Hypothalamus (tissue), 51 donors: ENCODE measurements at regions not wholly inside any gene's neighbourhood (a gene's known extent, or its start where the extent isn't known, plus 50 kb on each side); places are given as distances from the start of the nearest gene placed in this dataset.
"Not testable (repeated sequence)": the region's sequence is repeated elsewhere in the genome, so short reads cannot be mapped to it uniquely, and the experiment has no call there.

Source experiments
- DNase-seq, 51 donors: peaks; one replicate each; lab custom pipeline; 2025; lab: John Stamatoyannopoulos, UW

DNA sequence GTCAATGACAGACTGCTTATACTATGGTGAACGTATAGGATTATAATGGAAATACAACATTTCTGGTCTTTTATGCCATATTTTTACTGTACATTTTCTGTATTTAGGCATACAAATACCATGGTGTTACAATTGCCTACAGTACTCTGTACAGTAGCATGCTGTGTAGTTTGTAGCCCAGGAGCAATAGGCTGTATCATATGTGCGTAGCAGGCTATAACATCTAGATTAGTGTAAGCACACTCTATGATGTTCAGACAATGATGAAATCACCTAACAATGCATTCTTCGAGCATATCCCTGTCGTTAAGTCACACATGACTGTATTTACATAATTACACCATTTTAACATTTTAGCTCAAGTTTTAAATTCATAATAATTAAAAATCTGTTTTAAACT lies 556.6 kb upstream of the ZNF804A start:
- no peak for DNase-seq

DNA sequence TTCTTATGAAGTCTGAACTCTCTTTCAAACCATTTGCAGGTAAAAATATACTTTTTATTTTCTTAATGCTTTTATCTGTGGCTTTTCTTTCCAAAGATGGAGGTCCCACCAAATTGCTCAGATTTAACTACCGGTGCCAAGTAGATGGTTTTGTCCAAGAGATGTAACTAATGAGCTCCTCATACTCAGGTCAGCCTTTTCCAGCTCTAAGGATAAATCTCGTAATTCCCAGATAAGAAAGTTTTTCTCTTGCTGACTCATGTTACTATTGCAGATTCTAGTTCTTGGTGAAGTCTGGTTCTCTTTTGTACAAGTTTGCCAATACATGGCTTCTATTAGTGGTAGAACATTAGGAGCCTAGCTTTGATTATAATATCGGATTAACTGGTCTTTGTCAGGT lies 550.8 kb upstream of the ZNF804A start:
- DNase-seq: no peak

DNA sequence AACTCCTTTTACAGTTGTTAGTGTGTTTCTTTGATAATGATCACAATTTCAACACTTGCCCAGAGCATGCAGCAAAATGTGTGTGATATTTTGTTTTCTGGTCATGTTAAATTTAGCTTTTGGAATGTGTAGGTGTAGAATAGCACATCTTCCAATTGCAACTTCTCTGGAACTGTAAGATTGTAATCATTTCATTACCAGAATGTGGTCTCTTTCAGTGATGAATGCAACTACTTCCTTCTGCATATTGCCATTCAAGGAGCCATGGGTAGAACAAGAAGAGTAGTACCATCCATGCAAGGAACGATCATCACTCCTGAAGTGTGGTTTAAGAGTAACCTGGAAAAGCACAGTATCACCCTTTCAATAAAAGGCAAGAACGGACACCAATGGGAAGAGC lies 548.8 kb upstream of the ZNF804A start:
- no peak for DNase-seq

DNA sequence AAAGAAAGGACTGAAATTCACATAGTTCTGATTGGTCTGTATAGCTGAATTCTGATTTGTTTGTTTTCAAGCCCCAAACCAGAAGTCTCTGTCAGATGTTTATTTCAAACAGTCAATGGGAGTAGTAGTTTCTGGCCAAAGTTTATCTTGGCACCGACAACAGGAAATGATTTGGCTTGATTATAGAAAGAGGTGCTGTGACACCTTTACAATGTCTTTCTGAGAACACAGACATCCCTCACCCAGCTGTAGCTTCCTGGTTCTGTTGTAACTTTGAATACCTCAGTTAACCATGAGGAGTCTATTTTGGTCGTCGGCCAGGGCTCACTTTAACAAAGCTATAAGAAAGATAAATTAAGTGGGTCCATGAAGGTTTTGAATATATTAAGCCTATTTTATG lies 545.0 kb upstream of the ZNF804A start:
- no peak for DNase-seq

DNA sequence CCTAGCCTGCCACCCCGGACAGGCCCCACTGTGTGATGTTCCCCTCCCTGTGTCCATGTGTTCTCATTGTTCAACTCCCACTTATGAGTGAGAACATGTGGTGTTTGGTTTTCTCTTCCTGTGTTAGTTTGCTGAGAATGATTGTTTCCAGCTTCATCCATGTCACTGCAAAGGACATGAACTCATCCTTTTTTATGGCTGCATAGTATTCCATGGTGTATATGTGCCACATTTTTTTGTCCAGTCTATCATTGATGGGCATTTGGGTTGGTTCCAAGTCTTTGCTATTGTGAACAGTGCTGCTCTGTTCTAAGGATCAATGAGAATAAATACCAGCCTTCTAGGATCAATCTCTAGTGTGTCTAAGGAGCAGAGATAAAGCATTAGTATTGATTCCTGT lies 543.9 kb upstream of the ZNF804A start:
- DNase-seq: not testable (repeated sequence)

DNA sequence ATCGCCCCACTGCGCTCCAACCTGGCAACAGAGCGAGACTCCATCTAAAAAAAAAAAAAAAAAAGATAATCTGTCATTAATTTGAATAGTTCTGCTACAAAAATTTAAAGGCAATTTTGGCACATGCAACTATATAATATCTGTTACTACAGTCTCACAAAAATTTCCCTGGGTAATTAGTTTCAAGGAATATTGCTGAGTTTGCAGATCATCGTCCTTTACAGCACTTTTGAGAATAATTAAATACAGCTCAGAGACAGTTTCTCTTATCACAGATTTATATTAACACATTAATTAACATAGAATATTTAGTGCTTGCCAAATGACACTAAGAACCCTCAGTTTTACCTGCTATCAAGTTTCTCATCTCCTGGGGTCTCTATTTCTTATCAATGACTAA lies 540.4 kb upstream of the ZNF804A start:
- no peak for DNase-seq

DNA sequence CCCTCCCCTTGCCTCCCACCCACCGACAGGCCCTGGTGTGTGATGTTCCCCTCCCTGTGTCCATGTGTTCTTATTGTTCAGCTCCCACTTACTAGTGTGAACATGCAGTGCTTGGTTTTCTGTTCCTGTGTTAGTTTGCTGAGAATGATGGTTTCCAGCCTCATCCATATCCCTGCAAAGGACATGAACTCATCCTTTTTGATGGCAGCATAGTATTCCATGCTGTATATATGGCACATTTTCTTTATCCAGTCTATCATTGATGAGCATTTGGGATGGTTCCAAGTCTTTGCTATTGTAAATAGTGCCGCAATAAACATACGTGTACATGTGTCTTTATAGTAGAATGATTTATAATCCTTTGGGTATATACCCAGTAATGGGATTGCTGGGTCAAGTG lies 538.1 kb upstream of the ZNF804A start:
- DNase-seq: not testable (repeated sequence)

DNA sequence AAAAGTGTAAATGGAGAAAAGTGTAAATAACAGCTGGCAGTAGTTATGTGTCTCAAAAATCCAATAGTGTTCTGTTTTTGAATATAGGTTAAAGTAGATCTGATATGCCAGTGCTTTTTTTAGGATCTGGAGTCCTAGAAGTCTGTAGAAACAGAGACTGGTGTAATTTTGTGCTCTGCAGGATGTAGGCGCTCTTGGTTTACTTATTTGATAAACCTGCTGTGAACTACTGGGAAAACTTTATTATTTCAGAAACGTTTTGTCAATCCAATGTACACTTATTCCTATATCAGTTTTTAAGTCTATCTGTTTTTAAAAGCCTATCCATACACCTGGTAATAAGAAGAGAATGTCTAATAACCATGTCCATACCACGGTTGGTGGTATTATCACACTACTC lies 530.8 kb upstream of the ZNF804A start:
- DNase-seq: no peak

DNA sequence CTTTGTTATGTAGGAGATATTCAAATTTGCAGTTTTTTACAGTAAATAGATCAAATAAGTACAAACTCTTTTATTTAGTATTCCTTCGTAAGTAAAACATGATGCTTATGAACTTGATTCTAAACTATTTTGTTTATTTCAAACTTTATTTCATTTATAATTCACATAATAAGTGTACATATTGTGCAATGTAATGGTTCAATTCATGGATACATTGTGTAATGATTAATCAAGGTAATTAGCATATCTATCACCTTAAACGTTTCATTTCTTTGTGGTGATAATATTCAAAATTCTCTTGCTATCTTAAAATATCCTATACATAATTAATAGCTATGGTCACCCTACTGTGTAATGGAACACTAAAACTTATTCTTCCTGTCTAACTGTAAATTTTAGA lies 525.9 kb upstream of the ZNF804A start:
- DNase-seq: no peak

DNA sequence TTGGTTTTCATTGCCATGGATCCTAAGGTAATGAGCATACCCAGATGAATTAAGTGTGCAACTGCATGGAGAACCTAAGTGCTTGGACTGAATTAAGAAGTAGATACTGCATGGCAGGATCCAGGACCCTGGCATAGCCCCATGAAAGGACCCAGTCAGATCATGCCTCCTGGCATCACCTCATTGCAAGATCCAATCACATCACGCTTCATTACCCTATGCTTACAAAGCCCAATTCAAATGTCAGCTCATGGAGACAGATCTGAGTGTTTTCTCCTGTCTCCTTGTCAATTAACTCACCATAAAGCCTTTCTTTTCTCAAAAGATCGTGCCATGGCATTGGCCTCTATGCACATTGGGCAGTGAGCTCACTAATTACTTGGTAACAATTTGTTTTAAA lies 519.8 kb upstream of the ZNF804A start:
- no peak for DNase-seq

DNA sequence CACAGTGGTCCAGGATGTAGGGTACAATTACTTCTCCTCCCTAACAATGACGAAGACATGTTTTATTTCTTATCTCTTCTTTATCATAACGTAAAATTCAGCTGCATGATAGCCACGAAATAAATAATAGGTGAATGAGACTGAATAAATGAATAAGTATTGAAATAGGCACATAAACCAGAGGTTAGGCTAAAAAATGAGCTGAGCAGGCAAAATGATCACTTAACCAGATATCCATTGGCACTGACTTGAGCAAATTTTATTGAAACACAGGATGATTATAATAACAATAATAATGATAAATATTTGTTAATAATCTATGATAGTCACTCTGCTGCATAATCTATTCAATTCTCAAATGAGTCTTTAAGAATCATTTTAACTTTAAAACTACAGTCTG lies 506.9 kb upstream of the ZNF804A start:
- DNase-seq: no peak

DNA sequence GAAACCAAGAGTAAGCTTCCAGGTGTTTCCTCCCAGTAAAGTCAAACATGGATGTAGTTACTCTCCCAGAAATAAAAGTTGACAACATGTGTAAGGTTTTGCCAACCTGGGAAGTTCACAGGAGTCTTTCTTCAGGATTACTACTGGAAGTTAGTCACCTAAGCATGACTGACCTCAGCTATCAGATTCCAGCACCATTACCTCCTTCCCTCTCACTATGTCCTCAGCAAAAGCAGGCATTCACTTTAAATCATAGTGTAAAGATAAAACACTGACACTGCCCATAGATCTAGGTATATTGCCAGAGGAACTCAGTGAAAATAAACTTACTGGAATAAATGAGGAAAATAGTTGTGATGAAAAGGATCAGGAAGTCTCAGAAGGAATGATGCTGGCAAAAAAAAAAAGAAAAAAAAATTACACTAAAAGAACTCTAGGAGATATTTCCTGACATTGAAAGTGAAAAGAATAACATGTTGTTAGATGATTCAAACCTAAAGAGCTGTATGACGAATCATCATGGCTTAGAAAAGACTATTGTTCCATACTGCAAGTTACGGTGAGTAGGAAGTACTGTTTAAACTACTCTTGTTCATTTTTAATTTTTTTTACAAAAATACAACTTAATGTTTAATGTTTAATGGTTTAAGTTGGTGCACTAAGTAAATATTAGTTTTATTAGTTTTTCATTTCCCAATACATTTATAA lies 484.5 kb upstream of the ZNF804A start:
- DNase-seq: no peak

DNA sequence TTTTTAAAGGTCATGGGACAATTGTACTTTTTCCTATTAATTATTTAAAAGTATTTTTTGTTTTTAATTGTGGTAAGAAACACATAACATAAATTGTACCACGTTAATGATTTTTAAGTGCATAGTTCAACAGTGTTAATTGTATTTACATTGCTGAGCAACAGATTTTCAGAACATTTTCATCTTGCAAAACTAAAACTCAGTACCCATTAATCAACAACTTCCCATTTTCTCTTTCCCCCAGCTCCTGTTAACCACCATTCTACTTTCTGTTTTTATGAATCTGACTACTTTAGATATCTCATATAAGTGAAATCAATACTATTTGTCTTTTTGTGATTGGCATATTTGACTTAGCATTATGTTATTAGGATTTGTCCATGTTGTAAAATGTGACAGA lies 483.9 kb upstream of the ZNF804A start:
- no peak for DNase-seq

DNA sequence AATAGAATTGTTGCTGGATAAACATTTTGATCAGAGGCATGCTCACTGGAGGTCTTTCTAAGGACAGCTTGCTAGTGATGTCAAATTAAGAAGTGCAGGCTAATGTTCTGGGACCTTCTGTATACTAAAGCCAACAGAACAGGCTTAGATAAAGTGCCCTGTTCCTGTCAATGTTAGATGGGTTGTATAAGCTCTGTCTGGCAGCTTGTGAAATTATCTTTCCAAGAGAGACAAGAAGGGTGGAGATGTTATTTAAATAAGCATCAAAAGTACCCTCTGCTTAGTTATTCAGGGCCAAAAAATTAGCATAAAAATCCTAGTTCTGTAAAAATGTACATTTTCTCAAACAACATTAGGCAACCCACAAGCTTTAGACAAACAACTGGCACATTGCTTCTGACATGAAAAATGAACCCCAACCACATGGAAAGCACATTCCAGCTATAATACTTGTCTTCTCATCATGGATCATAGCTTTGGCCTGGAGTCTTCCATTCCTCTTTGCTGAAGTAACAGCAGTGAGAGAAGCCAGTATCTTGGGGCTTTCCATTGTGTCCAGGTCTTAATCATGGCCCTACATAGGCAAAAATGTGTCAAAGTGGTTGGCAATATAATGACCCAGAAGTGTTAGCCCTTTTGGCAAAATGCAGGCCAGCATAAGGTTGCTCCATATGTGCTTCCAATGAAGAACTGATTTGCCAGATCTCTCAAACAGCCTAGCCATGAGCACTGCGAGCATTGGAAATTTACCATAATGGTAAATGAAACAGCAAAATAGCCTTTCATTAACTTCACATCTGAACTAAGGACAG lies 478.1 kb upstream of the ZNF804A start:
- no peak for DNase-seq

DNA sequence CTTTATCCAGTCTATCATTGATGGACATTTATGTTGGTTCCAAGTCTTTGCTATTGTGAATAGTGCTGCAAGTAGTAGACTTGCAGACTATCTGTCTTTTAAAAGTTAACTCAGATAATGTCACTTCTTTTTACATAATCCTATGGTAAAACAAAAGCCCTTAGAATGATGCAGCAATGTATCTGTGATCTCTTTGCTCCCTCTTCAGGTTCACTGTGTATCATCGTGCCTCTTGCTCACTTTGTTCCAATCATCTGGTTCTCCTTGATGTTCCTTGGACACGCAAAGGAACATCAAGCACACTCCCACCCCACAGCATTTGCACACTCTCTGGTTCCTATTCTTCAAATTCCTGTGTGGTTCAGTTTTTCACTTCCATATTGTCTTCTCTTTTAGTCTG lies 472.5 kb upstream of the ZNF804A start:
- no peak for DNase-seq

DNA sequence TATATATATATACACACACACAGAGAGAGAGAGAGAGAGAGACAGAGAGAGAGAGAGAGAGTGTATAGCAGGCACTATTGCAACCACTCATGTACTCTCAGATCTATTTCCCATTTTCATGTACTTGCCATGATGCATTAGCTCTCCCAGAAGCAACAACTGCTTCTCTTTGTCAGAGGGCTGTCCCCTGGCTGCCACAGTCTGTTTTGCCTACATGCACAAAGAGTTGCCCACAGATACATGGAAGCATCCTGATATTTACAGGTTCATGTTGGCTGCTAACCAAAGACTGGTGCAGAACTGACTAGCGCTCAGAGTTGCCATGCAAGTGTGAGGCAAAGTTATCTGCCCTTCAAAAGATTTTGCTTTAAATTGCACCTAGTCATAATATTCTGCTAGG lies 469.3 kb upstream of the ZNF804A start:
- DNase-seq: no peak

DNA sequence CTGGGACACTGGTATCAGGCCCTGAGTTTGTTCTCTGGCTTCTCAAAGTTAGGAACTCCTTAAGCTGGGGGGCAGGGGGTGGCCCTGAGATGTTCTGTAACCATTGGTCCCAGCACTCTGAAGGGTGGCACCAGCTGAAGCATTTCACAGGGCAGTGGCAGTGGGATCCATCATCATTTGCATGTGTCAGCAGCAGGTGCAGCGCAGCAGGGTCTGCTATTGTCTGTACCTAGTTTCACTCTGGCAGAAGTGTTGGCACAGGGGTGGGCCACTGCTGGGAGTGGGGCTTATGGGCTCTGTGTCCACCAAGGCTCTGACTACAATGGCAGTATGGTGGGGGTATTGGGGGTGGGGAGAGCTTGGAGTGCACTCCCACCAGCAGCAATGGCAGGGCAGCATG lies 460.4 kb upstream of the ZNF804A start:
- no peak for DNase-seq

DNA sequence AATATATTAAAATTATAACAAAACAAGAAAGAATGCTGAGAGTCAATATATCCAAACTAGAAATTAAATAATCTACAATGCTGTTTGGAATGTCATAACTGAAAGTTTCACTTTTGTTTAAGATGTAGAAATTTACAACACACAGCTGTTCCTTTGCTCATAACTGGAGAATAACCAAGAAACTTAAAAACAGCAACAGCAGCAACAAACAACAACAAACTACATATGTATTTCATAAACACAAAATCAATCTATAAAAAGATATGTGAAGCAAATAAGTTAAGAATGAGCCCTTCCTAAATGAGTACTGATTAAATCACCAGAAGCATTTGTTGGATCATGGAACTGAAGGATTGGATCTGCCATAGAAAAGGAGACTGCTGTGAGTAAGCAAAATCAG lies 456.5 kb upstream of the ZNF804A start:
- DNase-seq: no peak

DNA sequence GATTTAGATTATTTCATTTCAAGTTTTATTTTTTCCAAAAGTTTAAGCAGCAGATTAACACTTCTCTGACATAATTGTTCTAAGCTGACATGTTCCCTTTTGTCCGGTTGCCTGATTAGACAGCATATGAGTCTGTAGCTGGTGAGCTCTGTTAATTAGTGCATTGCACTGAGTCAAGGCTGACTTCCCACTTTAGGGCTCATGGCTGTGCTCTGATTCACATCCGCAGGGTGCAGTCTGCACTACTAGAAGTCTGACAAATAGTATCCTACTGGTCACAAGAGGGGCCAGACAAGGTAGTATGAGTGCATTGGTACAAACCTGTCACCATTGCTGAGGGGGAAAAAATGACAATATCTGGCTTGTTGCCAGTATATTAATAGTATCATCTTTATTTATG lies 443.9 kb upstream of the ZNF804A start:
- DNase-seq: no peak

DNA sequence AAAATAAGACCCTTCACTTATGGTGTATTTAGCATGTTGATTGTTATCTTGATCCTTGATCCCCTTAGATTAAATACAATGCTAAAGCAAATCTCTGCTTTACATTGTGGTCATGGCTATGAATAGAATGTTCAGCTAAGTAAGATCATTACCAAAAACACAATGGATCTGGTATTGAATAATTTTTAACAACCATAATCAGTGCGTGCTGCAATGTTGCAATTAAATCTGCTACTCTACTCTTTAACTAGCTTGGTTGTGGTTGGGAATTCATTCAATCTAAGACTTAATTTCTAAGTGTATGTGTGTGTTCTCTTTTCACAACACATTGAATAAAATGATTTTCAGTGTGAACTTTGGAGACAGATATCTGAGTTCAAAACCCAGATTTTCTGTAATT lies 442.5 kb upstream of the ZNF804A start:
- no peak for DNase-seq

DNA sequence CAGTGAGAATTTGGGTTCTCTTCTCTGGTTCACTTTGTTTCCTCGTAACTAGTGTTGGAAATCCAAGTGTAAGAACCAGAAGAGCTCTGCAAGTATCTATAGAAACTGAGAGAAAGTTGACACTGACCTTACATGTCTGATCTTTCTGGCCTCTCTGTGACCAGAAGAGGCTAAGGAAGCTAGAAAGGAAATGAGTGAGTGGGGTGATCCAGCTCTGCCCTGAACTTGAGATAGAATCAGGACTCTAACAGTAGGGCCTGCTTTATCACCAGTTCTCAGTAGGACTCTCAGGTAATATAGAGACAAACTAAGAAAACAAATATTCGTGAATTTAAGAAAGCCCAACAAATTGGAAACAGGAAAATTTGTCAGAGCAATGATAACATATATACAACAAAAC lies 441.2 kb upstream of the ZNF804A start:
- DNase-seq: no peak

DNA sequence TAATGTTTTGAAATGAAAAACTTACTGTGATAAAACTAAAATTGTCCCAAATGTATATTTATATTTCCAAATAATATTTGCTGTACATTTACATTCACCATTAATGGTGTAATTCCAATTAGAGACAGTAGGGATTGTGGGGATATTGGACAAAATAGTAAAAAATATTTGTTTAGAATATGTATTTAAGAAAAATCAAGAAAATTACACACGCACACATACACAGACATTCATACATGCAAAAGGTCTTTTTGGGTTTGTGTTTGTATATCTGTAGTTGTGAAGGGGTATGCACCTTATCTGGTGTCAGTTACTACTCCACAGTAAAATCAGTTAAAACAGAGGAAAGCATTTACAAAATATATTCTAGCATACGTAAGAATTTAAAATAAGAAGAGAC lies 435.9 kb upstream of the ZNF804A start:
- DNase-seq: no peak

DNA sequence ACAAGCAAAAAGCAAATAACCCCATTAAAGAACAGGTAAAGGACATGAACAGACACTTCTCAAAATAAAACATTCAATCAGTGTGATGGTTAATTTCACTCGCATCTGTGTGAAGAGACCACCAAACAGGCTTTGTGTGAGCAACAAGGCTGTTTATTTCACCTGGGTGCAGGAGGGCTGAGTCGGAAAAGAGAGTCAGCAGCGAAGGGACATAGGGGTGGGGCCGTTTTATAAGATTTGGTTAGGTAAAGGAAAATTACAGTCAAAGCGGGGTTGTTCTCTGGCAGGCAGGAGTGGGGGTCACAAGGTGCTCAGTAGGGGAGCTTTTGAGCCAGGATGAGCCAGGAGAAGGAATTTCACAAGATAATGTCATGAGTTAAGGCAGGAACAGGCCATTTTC lies 429.5 kb upstream of the ZNF804A start:
- DNase-seq: not testable (repeated sequence)
